ENCODE measurements at regions not wholly inside any gene's neighbourhood (a gene's known extent, or its start where the extent isn't known, plus 50 kb on each side); places are given as distances from the start of the nearest gene placed in this dataset.

GRCh38 chr4:129581305-129581704 is 485.4 kb downstream of the C4orf33 start:
- no peak for ATAC-seq
- TF ChIP-seq ISL1 (CRISPR knock-in tag; IDR thresholded peaks at IDR 0.05) (no peak), ZNF70 (CRISPR knock-in tag; IDR thresholded peaks at IDR 0.05) (no peak), RARB (CRISPR knock-in tag; IDR thresholded peaks at IDR 0.05) (no peak), PPARA (CRISPR knock-in tag; IDR thresholded peaks at IDR 0.05; ENCODE audit: borderline replicate concordance) (no peak)

GRCh38 chr4:129583868-129584267 is 487.9 kb downstream of the C4orf33 start:
- no peak for ATAC-seq
- TF ChIP-seq ZNF8 (CRISPR knock-in tag; IDR thresholded peaks at IDR 0.05) (no peak), OSR1 (CRISPR knock-in tag; IDR thresholded peaks at IDR 0.05) (no peak), TOX (CRISPR knock-in tag; IDR thresholded peaks at IDR 0.05; ENCODE audit: borderline replicate concordance) (no peak), RARB (CRISPR knock-in tag; IDR thresholded peaks at IDR 0.05) (no peak), BACH2 (CRISPR knock-in tag; IDR thresholded peaks at IDR 0.05; ENCODE audit: borderline replicate concordance) (no peak), POU6F1 (CRISPR knock-in tag; IDR thresholded peaks at IDR 0.05; ENCODE audit: borderline replicate concordance, low read depth) (no peak), SNAI2 (CRISPR knock-in tag; IDR thresholded peaks at IDR 0.05) (no peak), PPARA (CRISPR knock-in tag; IDR thresholded peaks at IDR 0.05; ENCODE audit: borderline replicate concordance) (no peak)

GRCh38 chr4:129598582-129598981 is 502.6 kb downstream of the C4orf33 start:
- no peak for TF ChIP-seq ZNF8 (CRISPR knock-in tag; IDR thresholded peaks at IDR 0.05)
- TF ChIP-seq ZC3H10 (CRISPR knock-in tag; IDR thresholded peaks at IDR 0.05), result no peak
- no peak for TF ChIP-seq SNAI2 (CRISPR knock-in tag; IDR thresholded peaks at IDR 0.05)
- TF ChIP-seq ZNF565 (CRISPR knock-in tag; conservative IDR thresholded peaks at IDR 0.05; ENCODE audit: low read depth), result no peak
- no peak for TF ChIP-seq CSRNP3 (CRISPR knock-in tag; IDR thresholded peaks at IDR 0.05)
- TF ChIP-seq ZNF70 (CRISPR knock-in tag; IDR thresholded peaks at IDR 0.05), result no peak
- TF ChIP-seq PPARA (CRISPR knock-in tag; IDR thresholded peaks at IDR 0.05; ENCODE audit: borderline replicate concordance), result no peak
- TF ChIP-seq POU6F1 (CRISPR knock-in tag; IDR thresholded peaks at IDR 0.05; ENCODE audit: borderline replicate concordance, low read depth), result no peak
- no peak for TF ChIP-seq ZFP30 (CRISPR knock-in tag; IDR thresholded peaks at IDR 0.05)
- no peak for TF ChIP-seq BACH2 (CRISPR knock-in tag; IDR thresholded peaks at IDR 0.05; ENCODE audit: borderline replicate concordance)
- no peak for TF ChIP-seq ARNTL (CRISPR knock-in tag; IDR thresholded peaks at IDR 0.05; ENCODE audit: borderline replicate concordance, low read depth)
- no peak for TF ChIP-seq OSR1 (CRISPR knock-in tag; IDR thresholded peaks at IDR 0.05)
- no peak for TF ChIP-seq CSDC2 (CRISPR knock-in tag; IDR thresholded peaks at IDR 0.05)
- no peak for TF ChIP-seq TOX (CRISPR knock-in tag; IDR thresholded peaks at IDR 0.05; ENCODE audit: borderline replicate concordance)
- TF ChIP-seq PATZ1 (CRISPR knock-in tag; IDR thresholded peaks at IDR 0.05; ENCODE audit: borderline replicate concordance), result no peak
- TF ChIP-seq ISL1 (CRISPR knock-in tag; IDR thresholded peaks at IDR 0.05), result no peak

GRCh38 chr4:129600898-129601297 is 504.9 kb downstream of the C4orf33 start:
- TF ChIP-seq POU6F1 (CRISPR knock-in tag; IDR thresholded peaks at IDR 0.05; ENCODE audit: borderline replicate concordance, low read depth) (no peak), ZFP3 (CRISPR knock-in tag; IDR thresholded peaks at IDR 0.05) (no peak), ZFP30 (CRISPR knock-in tag; IDR thresholded peaks at IDR 0.05) (no peak), ARNTL (CRISPR knock-in tag; IDR thresholded peaks at IDR 0.05; ENCODE audit: borderline replicate concordance, low read depth) (no peak)
- ATAC-seq, result no peak

More at GRCh38 chr4:129598582-129598981, 502.6 kb downstream of the C4orf33 start:
- no peak for ATAC-seq
